ENCODE measurements at regions not wholly inside any gene's neighbourhood (a gene's known extent, or its start where the extent isn't known, plus 50 kb on each side); places are given as distances from the start of the nearest gene placed in this dataset.

DNA sequence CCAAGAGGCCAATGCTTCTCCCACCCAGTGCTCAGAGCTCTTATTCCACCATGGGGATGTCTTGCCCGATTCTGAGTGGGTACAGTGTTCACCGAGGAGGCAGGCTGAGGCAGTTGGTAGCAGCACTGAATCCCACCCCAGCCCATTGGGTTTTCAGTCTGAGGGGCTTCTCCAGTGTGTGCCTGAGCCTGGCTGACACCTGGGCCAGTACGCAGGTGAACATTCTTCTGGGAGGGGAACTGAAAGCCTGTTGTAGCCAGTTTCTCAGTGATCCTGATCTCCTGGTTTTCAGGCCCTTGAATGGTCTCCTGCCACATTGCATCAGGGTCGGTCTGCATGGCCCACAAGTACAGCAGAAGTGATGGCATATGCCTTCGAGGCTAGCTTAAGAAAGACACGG, 98.2 kb downstream of the TMEM17 start:
- no peak overlapping the region for H3K4me3 ChIP-seq (ENCODE audit: low read depth, low read length)
- TF ChIP-seq, protein P1, sequence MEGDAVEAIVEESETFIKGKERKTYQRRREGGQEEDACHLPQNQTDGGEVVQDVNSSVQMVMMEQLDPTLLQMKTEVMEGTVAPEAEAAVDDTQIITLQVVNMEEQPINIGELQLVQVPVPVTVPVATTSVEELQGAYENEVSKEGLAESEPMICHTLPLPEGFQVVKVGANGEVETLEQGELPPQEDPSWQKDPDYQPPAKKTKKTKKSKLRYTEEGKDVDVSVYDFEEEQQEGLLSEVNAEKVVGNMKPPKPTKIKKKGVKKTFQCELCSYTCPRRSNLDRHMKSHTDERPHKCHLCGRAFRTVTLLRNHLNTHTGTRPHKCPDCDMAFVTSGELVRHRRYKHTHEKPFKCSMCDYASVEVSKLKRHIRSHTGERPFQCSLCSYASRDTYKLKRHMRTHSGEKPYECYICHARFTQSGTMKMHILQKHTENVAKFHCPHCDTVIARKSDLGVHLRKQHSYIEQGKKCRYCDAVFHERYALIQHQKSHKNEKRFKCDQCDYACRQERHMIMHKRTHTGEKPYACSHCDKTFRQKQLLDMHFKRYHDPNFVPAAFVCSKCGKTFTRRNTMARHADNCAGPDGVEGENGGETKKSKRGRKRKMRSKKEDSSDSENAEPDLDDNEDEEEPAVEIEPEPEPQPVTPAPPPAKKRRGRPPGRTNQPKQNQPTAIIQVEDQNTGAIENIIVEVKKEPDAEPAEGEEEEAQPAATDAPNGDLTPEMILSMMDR (IDR thresholded peaks at IDR 0.05; ENCODE audit: control insufficient read depth, extremely low read depth, insufficient read depth): no peak
- DNase-seq (ENCODE audit: low read depth): no peak

DNA sequence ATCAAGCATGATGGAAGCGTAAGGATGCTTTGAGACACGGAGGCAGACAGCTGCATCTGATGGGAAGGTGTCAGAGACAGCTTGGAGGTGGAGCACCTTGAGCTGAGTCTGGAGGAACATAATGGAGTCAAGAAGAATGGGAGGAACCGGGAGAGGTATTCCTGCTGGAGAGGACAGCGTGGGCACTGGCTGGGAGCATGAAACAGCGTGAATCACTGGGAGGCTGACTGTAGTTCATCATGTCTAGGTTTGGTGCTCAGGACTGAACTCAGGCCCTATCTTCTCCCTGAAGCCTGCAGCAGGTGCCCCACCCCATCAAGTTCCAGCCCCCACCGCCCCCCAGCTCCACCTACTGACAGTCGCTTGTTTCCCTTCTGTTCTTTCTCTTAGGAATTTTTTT, 98.6 kb downstream of the TMEM17 start:
- no peak for DNase-seq (ENCODE audit: low read depth)
- H3K4me3 ChIP-seq (ENCODE audit: low read depth, low read length): no peak overlapping the region
- TF ChIP-seq, protein P1 (IDR thresholded peaks at IDR 0.05; ENCODE audit: control insufficient read depth, extremely low read depth, insufficient read depth): no peak

- TF ChIP-seq, protein P1 (IDR thresholded peaks at IDR 0.05; ENCODE audit: control insufficient read depth, extremely low read depth, insufficient read depth): no peak
- no peak overlapping the region for H3K4me3 ChIP-seq (ENCODE audit: low read depth, low read length)
- DNase-seq (ENCODE audit: low read depth): no peak
Measured at GRCh38 chr2:62406573-62407043, 99.4 kb downstream of the TMEM17 start.

DNA sequence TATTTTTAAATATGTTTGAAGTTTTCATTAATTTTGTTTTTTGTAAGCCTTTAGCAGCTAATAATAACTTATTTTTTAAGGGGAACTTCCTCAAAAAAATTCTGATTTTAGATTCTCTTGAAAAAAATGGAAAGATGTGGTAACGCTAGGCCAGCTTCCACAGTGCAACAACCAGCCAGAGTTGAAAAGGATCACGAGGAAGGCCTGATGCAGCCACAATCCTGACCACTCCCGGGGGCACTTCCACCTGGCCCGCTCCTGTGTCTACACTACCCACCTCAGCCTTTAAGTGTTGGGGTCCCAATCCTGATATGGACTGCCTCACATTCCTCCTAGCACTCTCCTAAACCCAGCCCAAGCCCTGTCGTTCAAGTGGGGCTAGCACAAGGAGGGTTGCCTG, 101.1 kb downstream of the TMEM17 start:
- H3K4me3 ChIP-seq (ENCODE audit: low read depth, low read length): no peak overlapping the region
- TF ChIP-seq, protein P1 (IDR thresholded peaks at IDR 0.05; ENCODE audit: control insufficient read depth, extremely low read depth, insufficient read depth): no peak
- DNase-seq (ENCODE audit: low read depth): no peak

- TF ChIP-seq, protein P1 (IDR thresholded peaks at IDR 0.05; ENCODE audit: control insufficient read depth, extremely low read depth, insufficient read depth): no peak
- DNase-seq (ENCODE audit: low read depth): no peak
- no peak overlapping the region for H3K4me3 ChIP-seq (ENCODE audit: low read depth, low read length)
Measured at GRCh38 chr2:62402156-62402555, 103.8 kb downstream of the TMEM17 start.

- H3K4me3 ChIP-seq (ENCODE audit: low read depth, low read length): no peak overlapping the region
- no peak for DNase-seq (ENCODE audit: low read depth)
- TF ChIP-seq, protein P1 (IDR thresholded peaks at IDR 0.05; ENCODE audit: control insufficient read depth, extremely low read depth, insufficient read depth): no peak
Measured at GRCh38 chr2:62398356-62398755, 107.6 kb downstream of the TMEM17 start.

- TF ChIP-seq, protein P1 (IDR thresholded peaks at IDR 0.05; ENCODE audit: control insufficient read depth, extremely low read depth, insufficient read depth): no peak
- DNase-seq (ENCODE audit: low read depth): no peak
- H3K4me3 ChIP-seq (ENCODE audit: low read depth, low read length): no peak overlapping the region
Measured at GRCh38 chr2:62396880-62397279, 109.1 kb downstream of the TMEM17 start.
